ENCODE measurements at regions not wholly inside any gene's neighbourhood (a gene's known extent, or its start where the extent isn't known, plus 50 kb on each side); places are given as distances from the start of the nearest gene placed in this dataset.

- DNase-seq = no peak
- no peak overlapping the region for H3K27ac ChIP-seq
- TF ChIP-seq CTCF (IDR thresholded peaks at IDR 0.05) (no peak), POLR2A (IDR thresholded peaks at IDR 0.05) (no peak)
These were observed 215.6 kb upstream of the WSB1 start for GRCh38 chr17:27078296-27078695.

GRCh38 chr17:27079660-27080059 lies 214.3 kb upstream of the WSB1 start:
- Histone ChIP-seq H3K4me3 (no peak overlapping the region), H3K27me3 (no peaks in the 10 kb centered on the region), H3K4me1 (no peaks in the 10 kb centered on the region), H3K9me3 (no peaks in the 10 kb centered on the region), H3K36me3 (no peaks in the 10 kb centered on the region), H3K27ac (no peak overlapping the region)
- TF ChIP-seq CTCF (IDR thresholded peaks at IDR 0.05) (no peak), POLR2A (IDR thresholded peaks at IDR 0.05) (no peak)
- no peak for DNase-seq

More at GRCh38 chr17:27078296-27078695, 215.6 kb upstream of the WSB1 start:
- no peaks in the 10 kb centered on the region for H3K9me3 ChIP-seq
- H3K36me3 ChIP-seq = no peaks in the 10 kb centered on the region
- no peaks in the 10 kb centered on the region for H3K27me3 ChIP-seq
- no peaks in the 10 kb centered on the region for H3K4me1 ChIP-seq
- no peak overlapping the region for H3K4me3 ChIP-seq

GRCh38 chr17:27081002-27081638 lies 212.8 kb upstream of the WSB1 start:
- DNase-seq = no peak
- Histone ChIP-seq H3K36me3 (no peaks in the 10 kb centered on the region), H3K4me3 (no peak overlapping the region), H3K4me1 (no peaks in the 10 kb centered on the region), H3K9me3 (no peaks in the 10 kb centered on the region), H3K27me3 (no peaks in the 10 kb centered on the region), H3K27ac (no peak overlapping the region)
- TF ChIP-seq CTCF (IDR thresholded peaks at IDR 0.05) (no peak), POLR2A (IDR thresholded peaks at IDR 0.05) (no peak)

GRCh38 chr17:27082023-27082774 lies 211.7 kb upstream of the WSB1 start:
- no peak overlapping the region for H3K4me3 ChIP-seq
- no peak overlapping the region for H3K27ac ChIP-seq
- H3K36me3 ChIP-seq = no peaks in the 10 kb centered on the region
- H3K4me1 ChIP-seq = no peaks in the 10 kb centered on the region
- H3K27me3 ChIP-seq = no peaks in the 10 kb centered on the region
- TF ChIP-seq CTCF (IDR thresholded peaks at IDR 0.05) (no peak), POLR2A (IDR thresholded peaks at IDR 0.05) (no peak)
- DNase-seq = no peak
- H3K9me3 ChIP-seq = no peaks in the 10 kb centered on the region

GRCh38 chr17:27082775-27083154 lies 211.1 kb upstream of the WSB1 start:
- TF ChIP-seq CTCF (IDR thresholded peaks at IDR 0.05) = no peak
- TF ChIP-seq POLR2A (IDR thresholded peaks at IDR 0.05) = no peak

More at GRCh38 chr17:27082775-27083154, 211.1 kb upstream of the WSB1 start:
- Histone ChIP-seq H3K9me3 (no peaks in the 10 kb centered on the region), H3K27ac (no peak overlapping the region), H3K27me3 (no peaks in the 10 kb centered on the region), H3K36me3 (no peaks in the 10 kb centered on the region), H3K4me1 (no peaks in the 10 kb centered on the region), H3K4me3 (no peak overlapping the region)
- no peak for DNase-seq

All from Peyer's patch (tissue), 4 donors.